ENCODE measurements at regions not wholly inside any gene's neighbourhood (a gene's known extent, or its start where the extent isn't known, plus 50 kb on each side); places are given as distances from the start of the nearest gene placed in this dataset.
"Not testable (repeated sequence)": the region's sequence is repeated elsewhere in the genome, so short reads cannot be mapped to it uniquely, and the experiment has no call there.

- no peak for DNase-seq
Observed at GRCh38 chr20:19835533-19836222, 77.6 kb downstream of the RIN2 start.

GRCh38 chr20:19838468-19838867, 80.4 kb downstream of the RIN2 start:
- DNase-seq = no peak

- no peak for DNase-seq
Observed at GRCh38 chr20:19839053-19839452, 81.0 kb downstream of the RIN2 start.

- no peak for DNase-seq
Observed at GRCh38 chr20:19840111-19840710, 82.2 kb downstream of the RIN2 start.

GRCh38 chr20:19841740-19842139, 83.7 kb downstream of the RIN2 start:
- DNase-seq = no peak

- not testable (repeated sequence) for DNase-seq
Observed at GRCh38 chr20:19844850-19845249, 86.8 kb downstream of the RIN2 start.

- DNase-seq = no peak
Observed at GRCh38 chr20:19847383-19847782, 89.3 kb downstream of the RIN2 start.

- no peak for DNase-seq
Observed at GRCh38 chr20:19849341-19850197, 91.5 kb downstream of the RIN2 start.

GRCh38 chr20:19850198-19850533, 92.1 kb downstream of the RIN2 start:
- DNase-seq = no peak

GRCh38 chr20:19851861-19852260, 93.8 kb downstream of the RIN2 start:
- DNase-seq = no peak

- no peak for DNase-seq
Observed at GRCh38 chr20:19855416-19855815, 97.4 kb downstream of the RIN2 start.

- DNase-seq = no peak
Observed at GRCh38 chr20:19858466-19859371, 100.7 kb downstream of the RIN2 start.

GRCh38 chr20:19859444-19859843, 101.4 kb downstream of the RIN2 start:
- no peak for DNase-seq

GRCh38 chr20:19860737-19861136, 102.7 kb downstream of the RIN2 start:
- DNase-seq = no peak

- no peak for DNase-seq
Observed at GRCh38 chr20:19861147-19861759, 103.2 kb downstream of the RIN2 start.

- no peak for DNase-seq
Observed at GRCh38 chr20:19864130-19864529, 106.1 kb downstream of the RIN2 start.

GRCh38 chr20:19866070-19866469, 108.0 kb downstream of the RIN2 start:
- DNase-seq = no peak

GRCh38 chr20:19867074-19867473, 109.0 kb downstream of the RIN2 start:
- no peak for DNase-seq

- no peak for DNase-seq
Observed at GRCh38 chr20:19867940-19868371, 109.9 kb downstream of the RIN2 start.

- no peak for DNase-seq
Observed at GRCh38 chr20:19868441-19868840, 110.4 kb downstream of the RIN2 start.

GRCh38 chr20:19872001-19872400, 113.9 kb downstream of the RIN2 start:
- no peak for DNase-seq

GRCh38 chr20:19874040-19874727, 116.1 kb downstream of the RIN2 start:
- DNase-seq = no peak

Data from activated CD4-positive, alpha-beta T cell treated with anti-CD3 and anti-CD28 coated beads for 4 hours (primary cell).